ENCODE measurements at regions not wholly inside any gene's neighbourhood (a gene's known extent, or its start where the extent isn't known, plus 50 kb on each side); places are given as distances from the start of the nearest gene placed in this dataset.

DNA sequence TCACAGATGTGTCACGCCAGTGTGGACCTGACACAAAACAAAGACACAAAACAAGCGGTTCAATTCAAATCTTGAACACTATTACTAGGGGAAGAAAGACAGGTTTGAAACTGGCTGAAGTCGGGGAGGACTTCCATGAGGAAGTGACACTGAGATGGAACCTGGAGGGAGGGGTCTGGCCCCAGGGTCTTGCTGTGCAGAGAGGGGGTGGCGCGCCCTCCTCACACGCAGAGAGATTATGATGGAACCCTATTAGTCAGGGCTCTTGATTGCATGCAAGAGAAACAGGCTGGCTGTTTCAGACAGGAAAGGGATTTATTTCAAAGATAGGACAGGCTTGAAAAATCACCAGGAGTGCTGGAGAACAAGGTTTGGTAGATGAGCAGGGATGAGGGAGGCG, 363.6 kb upstream of the HS6ST1 start:
- no peak for DNase-seq (ENCODE audit: low read depth, low spot score)

DNA sequence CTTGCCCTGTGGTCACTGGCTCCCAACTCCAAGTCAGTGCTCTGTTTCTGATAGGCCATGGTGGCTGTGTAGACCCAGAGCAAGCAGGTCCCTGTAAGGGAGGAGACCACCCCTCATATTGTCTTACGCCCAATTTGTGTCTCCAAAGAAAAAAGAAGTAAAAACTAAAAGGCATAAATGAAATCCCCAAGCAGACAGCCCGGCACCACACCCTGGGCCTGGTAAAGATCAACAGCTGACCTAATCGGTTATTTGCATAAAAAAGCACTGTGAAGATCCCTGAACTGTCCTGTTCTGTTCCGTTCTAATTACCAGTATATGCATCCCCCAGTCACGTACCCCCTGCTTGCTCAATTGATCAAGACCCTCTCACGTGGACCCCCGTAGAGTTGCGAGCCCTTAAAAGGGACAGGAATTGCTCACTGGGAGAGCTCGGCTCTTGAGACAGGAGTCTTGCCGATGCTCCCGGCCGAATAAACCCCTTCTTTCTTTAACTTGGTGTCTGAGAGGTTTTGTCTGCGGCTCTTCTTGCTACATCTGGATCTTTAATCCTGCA, 364.1 kb upstream of the HS6ST1 start:
- no peak for DNase-seq (ENCODE audit: low read depth, low spot score)

DNA sequence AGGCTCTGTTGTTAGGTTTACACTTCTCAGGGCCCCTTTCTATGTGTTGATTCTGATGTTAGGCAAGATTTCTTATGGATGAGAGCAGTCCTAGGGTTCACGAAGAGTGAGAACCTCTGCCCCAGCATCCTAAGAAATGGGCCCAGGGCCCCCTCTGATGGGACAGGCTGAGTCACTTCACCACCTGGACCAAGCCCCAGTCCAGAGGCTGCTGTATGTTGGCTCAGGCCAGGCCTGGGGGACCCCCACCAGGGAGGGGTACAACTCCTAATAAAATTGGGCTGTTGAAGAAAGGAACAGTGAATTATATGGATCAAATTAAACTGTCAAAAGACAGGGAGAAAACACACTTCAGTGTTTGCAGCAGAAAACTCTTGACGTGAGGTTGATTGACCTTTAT, 365.9 kb upstream of the HS6ST1 start:
- no peak for DNase-seq (ENCODE audit: low read depth, low spot score)

DNA sequence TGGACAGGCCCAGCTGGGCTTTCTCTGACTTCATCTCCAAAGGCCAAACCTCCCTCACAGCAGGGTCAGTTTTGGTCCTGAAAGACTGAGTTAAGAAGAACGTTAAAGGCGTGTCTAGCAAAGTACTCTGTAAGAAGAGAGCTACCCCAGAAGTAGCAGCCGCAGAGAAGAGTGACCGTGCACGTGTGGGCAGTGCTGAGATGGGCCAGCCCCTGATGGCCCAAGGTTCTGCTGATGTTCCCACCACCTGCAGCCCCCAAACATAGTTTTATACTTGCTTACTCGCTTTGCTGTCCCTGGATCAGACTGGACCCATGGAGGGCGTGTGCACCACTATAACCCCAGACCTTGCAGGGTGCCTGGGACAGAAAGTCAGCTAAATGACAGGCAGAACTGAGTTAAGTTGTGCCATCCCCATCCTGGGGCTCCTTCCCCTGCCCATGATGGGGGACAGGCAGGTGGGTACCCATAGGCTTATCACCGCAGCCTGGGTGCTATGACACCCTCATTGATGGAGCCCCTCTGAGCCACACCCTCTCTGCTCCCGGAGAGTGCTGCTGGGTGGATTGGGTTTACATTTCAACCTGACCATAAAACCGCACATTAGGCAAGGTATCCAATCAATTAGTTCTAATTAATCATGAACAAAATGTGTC, 367.3 kb upstream of the HS6ST1 start:
- DNase-seq (ENCODE audit: low read depth, low spot score) = no peak

DNA sequence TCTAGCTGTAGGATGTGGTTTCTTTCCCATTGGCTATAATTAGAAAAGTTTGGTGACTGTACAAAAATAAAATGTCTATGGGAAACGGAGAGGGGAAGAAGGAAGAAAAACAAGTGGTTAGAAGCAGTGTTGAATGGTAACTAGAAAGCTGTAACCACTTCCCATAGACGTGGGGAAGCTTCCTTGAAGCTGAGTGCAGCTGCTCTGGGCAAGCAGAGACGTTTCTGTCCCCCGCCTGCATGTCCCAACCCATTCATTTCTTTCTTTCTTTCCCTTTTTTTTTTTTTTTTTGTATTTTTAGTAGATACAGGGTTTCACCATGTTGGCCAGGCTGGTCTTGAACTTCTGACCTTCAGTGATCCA, 367.8 kb upstream of the HS6ST1 start:
- no peak for DNase-seq (ENCODE audit: low read depth, low spot score)

DNA sequence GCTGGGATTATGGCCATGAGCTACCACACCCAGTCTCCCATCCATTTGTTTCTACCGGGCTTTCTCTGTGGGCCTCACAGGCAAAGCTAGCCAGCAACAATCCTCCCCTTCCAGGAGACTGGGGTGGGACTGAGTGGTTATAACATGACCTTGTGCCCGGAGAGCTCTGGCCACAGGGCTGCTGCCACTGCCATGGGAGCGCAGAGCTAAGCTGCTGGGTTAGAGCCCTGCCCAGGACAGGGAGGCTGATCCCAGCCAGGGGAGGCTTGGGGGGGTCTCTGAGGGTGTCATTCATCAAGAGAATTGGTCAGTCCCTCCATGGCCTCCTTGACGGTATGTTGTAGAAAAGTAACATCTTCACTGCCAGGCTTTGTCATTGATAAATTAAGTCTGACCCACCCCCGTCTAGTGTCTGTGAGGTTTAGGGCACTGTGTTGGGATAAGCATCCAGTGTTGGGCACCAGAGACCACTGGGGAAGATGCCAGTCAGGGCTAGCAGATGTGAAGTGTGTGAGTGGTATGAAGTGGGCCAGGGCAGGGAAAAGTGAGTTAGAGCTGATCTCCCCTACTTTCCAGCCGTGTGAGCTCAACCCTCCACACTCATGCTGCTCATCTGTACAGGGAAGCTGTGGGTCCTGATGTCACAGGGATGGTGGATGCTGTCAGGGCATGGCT, 368.4 kb upstream of the HS6ST1 start:
- no peak for DNase-seq (ENCODE audit: low read depth, low spot score)

DNA sequence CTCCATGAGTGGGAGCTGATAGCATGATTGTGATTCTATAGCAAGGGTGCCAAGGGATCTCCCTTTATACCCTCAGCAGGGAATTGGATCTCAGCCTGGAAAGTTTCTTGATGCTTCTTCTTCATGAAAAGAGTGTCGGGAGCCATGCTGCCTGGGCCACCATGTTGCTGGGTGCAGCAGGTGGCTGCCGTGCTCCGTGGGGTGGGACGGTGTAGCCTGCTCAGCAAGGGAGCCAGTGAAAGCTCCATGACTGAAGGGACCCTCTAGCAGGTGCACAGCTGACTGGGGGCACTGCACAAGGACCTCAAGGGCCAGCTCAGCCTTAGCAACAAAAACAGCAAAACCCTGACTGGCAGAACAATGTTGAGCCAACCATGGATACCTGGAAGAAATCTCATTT, 368.9 kb upstream of the HS6ST1 start:
- no peak for DNase-seq (ENCODE audit: low read depth, low spot score)

DNA sequence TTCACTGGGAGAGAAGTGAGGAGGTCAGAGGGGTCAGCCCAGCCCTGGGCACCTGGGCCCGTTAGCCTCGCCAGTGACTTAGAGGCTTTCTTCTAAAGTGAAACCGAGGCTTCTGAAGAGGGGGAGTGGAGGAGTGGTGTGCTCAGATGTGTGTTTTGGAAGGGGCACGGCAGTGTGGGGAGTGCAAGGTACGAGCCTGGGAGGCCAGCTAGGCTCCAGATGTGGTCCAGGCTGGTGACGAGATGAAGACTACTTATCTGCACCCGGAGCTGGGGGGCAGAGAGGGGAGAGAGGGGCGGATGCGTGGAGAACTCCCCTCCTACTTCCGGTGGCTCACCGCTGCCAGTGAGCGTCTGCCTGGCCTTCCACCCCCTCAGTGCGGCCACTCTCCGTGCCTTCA, 371.3 kb upstream of the HS6ST1 start:
- DNase-seq (ENCODE audit: low read depth, low spot score) = no peak

DNA sequence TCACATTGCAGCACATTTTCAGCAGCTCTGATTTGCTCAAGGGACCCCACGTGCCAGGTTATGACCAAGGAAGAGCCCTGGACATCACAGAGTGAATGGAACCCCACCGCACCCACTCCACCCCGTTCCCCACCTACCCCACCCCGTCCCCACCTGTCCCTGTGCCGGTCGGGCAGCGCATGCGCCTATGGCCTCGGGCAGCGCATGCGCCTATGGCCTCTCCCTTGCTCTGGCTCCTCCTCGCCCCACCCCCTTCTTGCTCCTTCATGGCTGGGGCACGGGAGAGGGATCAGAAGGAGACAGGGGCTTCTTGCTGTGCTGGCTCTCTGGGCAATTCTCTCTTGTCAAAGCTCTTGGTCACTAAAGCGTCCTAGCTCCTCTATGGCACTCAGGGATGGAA, 371.8 kb upstream of the HS6ST1 start:
- no peak for DNase-seq (ENCODE audit: low read depth, low spot score)

DNA sequence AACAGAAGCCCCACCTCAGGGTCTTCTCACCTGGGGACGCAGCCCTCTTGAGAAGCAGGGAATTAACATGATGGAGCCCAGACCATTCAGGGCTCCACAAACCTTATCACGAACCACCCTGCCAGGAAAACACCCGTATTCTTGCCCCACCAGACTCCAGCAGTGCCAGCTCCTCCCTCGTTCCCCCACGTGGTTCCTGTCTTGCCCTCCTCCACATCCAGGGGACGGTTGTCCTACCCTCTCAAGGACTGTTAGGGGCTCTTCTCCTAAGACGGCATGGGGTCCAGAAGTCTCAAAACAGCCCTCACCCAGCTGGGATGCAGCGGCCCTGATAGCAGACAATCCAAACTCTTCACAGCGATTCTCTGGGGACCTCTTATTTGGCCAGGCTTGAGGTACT, 372.2 kb upstream of the HS6ST1 start:
- DNase-seq (ENCODE audit: low read depth, low spot score) = no peak

DNA sequence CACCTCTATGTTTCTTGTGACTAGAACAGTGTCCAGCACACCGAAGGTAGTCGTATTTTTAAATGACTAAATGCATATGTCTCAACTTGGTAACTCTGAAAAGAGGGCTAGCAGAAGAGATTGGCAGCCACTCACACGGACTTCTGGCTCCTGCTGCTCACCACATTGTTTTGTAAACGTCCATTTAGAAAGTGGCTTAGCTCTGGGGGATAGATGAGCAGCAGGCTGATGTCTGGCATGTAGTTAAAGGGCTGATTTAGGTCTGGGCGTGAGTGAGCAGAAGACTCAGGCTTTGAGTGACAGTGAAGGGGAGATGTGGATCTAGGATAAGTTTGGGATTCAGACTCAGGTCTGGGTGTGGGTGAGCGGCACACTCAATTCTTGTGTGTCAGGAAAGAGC, 372.9 kb upstream of the HS6ST1 start:
- DNase-seq (ENCODE audit: low read depth, low spot score) = no peak

DNA sequence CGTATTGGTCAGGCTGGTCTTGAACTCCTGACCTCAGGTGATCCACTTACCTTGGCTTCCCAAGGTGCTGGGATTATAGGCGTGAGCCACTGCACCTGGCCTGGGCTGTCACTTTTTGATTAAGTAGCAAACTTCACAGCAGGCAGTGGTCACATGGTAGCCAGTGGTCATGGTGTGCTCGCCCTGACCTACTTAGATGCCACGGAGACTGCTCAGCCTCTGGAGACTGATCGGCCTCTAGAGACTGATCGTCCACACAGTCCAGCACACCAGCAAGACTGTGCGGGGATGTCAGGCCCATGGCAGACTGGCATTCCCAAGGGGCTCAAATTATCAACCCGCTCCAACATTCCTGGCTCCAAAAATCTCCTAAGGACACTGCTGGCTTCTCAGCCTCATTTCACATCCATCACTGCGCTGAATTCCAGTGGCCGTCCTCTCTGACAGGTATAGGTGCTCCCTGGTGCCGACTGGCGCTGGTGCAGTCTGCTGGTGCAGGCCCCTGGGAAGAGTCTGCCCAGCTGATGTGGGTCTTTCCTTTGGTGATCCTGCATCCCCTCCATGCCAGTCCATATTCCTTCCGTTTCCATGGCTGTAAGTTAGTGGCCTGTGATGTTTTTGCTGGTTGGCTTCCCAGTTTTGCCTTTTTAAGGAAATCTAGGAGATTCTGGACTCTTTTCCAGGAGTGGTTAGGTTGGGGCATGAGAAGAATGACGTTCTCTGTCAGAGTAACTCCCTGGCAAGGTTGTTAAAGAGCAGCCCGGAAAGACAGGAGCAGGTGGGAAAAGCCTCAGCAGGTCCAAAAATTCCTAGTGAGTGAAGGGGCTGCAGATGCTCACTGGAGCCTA, 374.5 kb upstream of the HS6ST1 start:
- no peak for DNase-seq (ENCODE audit: low read depth, low spot score)

DNA sequence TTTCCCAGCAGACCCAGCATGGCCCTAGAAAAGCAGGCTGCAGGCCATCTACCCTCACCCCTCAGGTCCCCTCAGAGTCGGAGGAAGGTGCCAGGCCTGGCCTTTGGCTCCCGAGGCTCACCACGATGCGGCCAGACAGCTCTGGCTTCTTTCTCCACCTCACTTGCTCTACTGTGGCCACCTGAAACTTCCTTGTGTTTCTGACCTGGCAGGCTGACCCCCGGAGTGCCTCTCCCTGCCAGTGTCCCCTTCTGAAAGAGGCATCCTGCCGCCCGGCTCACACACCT, 375.0 kb upstream of the HS6ST1 start:
- DNase-seq (ENCODE audit: low read depth, low spot score) = no peak

DNA sequence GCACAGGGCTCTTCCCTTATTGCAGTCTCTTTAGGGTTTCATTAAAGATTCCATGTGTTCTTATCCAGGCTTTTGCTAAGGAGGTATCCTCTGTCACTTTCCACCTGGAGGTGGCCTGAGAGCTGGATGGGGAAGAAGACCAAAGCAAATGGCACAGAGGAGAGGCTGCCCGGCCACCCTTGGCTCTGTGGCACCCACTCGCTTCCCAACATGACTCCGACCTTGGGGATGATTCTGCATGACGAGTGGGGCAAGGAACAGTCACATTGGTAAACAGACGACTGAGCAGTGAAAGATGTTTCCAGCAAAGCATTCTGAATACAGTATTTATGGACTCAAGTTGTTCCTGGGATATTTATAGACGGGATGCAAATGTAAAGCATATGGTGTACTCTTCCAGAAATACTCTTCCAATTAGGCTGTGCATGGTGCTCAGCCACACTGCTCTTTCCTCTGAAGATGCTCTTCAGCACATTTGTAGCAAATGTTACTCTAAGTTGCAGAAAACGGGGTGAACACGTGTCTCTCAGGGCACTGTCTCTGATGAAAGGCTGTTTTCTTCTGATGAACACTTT, 377.1 kb upstream of the HS6ST1 start:
- DNase-seq (ENCODE audit: low read depth, low spot score) = no peak

DNA sequence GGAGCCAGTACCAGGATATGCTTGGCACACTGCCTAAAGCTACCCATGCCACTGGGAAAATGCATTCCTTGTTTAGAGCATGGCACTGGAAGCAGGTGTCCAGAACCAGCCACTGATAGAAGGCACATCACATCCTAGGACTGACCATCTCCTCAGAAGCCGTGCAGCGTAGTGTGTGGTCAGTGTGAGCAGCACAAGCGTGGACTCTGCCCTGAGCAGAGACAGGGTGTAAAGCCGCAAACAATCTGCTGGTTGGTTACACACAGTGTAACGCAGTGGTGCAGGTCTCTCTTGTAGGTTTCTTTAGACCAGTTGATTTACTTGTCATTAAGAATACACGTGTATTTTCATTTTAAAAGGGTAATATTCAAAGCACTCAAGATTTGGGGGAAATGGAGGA, 377.8 kb upstream of the HS6ST1 start:
- DNase-seq (ENCODE audit: low read depth, low spot score) = no peak

DNA sequence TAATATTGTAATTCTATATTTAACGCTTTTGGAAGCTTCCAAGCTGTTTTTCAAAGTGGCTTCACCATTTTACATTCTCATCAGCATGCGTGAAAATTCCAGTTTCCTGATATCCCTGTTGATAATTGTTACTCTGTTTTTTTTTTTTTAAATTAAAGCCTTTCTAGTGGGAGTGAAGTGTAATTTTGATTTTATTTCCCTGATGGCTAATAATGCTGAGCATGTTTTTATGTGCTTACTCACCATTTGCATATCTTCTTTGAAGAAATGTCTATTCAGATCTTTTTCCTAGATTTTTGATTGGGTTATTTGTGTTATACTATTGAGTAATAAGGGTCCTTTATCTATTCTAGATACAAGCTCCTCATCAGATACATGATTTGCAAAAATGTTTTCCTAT, 382.8 kb upstream of the HS6ST1 start:
- DNase-seq (ENCODE audit: low read depth, low spot score) = no peak

DNA sequence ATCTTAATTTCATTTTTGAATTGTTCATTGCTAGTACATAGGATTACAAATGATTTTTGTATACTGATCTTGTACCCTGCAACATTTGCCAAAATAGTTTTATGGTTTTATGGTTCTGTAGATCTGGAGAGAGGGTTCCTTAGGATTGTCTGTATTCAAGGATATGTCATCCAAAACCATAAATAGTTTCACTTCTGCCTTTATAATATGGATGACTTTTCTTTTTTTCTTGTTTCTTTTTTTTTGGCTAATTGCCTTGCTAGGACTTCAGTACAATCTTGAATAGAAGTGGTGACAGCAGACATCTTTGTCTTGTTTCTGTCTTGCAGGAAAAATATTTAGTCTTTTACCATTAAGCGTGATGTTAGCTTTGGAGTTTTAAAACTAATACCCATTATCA, 383.9 kb upstream of the HS6ST1 start:
- DNase-seq (ENCODE audit: low read depth, low spot score) = no peak

DNA sequence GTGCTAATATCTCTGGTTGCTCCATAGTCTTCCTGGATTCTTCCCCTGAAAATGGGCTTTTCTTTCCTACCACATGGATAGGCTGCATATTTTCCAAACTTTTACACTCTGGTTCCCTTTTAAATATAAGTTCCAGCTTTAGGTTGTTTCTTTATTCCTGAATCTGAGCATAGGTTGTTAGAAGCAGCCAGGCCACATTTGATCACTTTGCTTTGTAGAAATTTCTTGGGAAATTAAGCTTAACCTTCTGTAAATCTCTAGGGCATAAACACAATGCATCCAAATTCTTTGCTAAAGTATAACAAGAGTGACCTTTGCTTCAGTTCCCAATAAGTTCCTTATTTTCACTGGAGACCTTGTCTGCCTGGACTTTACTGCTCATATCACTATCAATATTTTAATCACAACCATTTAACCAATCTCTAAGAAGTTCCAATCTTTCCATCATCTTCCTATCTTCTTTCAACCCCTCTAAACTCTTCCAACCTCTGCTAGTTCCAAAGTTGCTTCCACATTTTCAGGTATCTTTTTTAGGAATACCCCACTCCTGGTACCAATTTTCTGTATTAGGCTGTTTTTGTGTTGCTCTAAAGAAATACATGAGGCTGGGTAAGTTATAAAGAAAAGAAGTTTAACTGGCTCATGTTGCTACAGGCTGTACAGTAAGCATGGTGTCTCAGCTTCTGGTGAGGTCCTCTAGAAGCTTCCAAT, 389.6 kb upstream of the HS6ST1 start:
- no peak for DNase-seq (ENCODE audit: low read depth, low spot score)

DNA sequence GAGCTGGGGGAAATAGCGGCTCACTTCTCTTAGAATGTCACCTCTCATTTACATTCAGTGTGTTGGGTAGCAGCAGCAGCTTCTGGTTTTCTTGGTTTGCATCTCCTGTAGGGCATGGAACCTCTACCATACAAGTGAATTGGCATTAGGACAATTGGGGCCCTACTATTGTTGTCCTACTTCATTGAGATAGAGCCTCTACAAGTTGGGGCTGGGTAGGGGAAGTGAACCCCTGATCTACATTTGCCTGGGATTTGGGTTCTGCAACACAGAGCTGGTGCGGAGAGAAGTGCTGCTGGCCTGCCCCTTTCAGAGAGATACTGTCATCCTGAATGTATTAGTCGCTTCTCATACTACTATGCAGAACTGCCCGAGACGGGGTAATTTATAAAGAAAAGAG, 391.6 kb upstream of the HS6ST1 start:
- no peak for DNase-seq (ENCODE audit: low read depth, low spot score)

DNA sequence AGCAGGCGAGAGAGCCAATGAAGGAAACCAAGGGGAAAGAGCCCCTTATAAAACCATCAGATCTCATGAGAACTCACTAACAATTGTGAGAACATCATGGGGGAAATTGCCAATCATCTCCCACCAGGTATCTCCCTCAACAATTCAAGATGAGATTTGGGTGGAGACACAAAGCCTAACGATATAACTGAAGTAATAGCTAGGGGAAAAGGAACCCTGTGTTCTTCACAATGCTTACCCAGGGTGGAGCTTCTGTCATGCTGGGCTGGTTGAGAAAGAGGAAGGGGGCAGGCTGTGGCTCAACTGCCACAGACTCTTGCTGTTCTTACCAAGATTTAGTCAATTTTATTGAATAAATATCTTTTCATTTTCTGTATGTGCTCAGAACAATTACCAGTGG, 392.1 kb upstream of the HS6ST1 start:
- no peak for DNase-seq (ENCODE audit: low read depth, low spot score)

DNA sequence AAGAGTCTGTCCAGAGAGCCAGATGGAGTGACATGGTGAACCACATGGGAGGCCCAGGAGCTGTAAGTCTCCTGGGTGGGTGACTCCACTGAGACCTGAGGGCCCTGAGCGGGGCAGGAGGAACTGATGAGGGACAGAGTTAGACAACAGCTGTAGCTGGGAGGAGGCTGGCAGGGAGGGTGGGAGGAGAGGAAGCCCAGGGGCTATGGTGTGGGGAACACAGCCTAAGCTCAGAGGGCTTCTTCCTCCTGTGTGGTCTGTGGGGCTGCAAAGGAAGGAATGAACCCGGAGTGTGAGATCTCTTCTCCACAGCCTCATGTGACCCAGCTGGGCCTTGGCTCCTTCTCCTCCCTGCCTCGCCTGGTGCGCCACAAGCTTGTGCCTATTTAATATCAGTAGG, 395.6 kb upstream of the HS6ST1 start:
- no peak for DNase-seq (ENCODE audit: low read depth, low spot score)

DNA sequence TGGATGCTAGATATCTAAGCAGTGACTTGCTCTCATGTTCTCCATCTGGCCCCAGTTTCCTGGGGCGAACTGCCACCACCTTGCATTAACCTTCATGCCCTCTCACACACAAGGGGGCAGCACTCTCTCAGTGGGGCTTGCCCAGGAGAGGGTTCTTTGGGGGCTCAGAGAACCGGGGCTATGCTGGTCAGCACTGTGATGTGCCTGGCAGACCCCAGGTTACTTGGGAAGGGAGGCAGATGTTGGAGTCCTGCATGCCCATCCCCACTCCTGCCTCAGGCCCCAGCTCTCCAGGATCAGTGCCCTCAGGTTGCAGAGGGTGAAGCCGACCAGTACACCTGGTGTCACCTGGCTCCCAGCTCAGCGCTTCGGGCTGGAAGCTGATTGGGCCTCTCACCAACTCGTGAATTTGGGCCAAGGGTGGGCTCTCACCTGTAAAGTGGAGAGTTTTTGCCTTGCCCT, 396.2 kb upstream of the HS6ST1 start:
- no peak for DNase-seq (ENCODE audit: low read depth, low spot score)
